HEK293 (cell line): ENCODE measurements at regions not wholly inside any gene's neighbourhood (a gene's known extent, or its start where the extent isn't known, plus 50 kb on each side); places are given as distances from the start of the nearest gene placed in this dataset.

Experiments
- CTCF ChIA-PET: fragments of 350-600 bp; formaldehyde crosslinking; extraction: SDS; loops from one replicate; lab custom pipeline; 2021; ENCODE audit warnings: antibody characterized with exemption; lab: Yijun Ruan, JAX
- POLR2A ChIA-PET: fragments of 300-600 bp; formaldehyde crosslinking; extraction: SDS; loops from one replicate; lab custom pipeline; 2020; ENCODE audit warnings: antibody characterized with exemption, inconsistent platforms; lab: Yijun Ruan, JAX
- H3K27ac ChIP-seq: fragments of 200-500 bp; sonication (Bioruptor generic); 2 replicates; pipeline ENCODE4 v1.5.1; 2014; ENCODE audit warnings: low read depth, low read length, control low read depth, inconsistent platforms; ENCODE audit errors: extremely low read depth
- H3K36me3 ChIP-seq, 2 experiments: fragments of 200-500 bp in 1 of 2; sonication (Bioruptor generic) in 1 of 2; 1 replicate in 1 of 2; 2 replicates in 1 of 2; pipeline ENCODE4 v1.5.1; 2014 to 2017; ENCODE audit warnings: inconsistent platforms in 2 of 2, low read length in 2 of 2; ENCODE audit not compliant: control insufficient read depth in 2 of 2, insufficient read depth in 1 of 2
- H3K4me1 ChIP-seq: fragments of 200-500 bp; sonication (Bioruptor generic); 2 replicates; pipeline ENCODE4 v1.5.1; 2014; ENCODE audit warnings: mild to moderate bottlenecking, low read length, inconsistent platforms; ENCODE audit not compliant: control insufficient read depth, insufficient read depth
- H3K4me3 ChIP-seq: 2 replicates; pipeline ENCODE4 v1.5.1; 2011; ENCODE audit warnings: low read depth, mild to moderate bottlenecking, control low read depth, low read length, moderate library complexity
- H3K9me3 ChIP-seq: fragments of 200-500 bp; sonication (Bioruptor generic); 2 replicates; pipeline ENCODE4 v1.5.1; 2014; ENCODE audit warnings: low read depth, low read length, inconsistent platforms; ENCODE audit not compliant: control insufficient read depth, insufficient read depth
- GLI4 ChIP-seq: fragments of 450-650 bp; formaldehyde crosslinking; IDR thresholded peaks from 2 replicates; pipeline ENCODE4 v1.5.1; 2016; ENCODE audit warnings: missing biosample characterization, missing genetic modification characterization
- KLF1 ChIP-seq: fragments of 450-650 bp; formaldehyde crosslinking; IDR thresholded peaks from 2 replicates; pipeline ENCODE4 v1.5.1; 2016; ENCODE audit warnings: missing biosample characterization, missing genetic modification characterization
- PRDM2 ChIP-seq: fragments of 450-650 bp; formaldehyde crosslinking; IDR thresholded peaks from 2 replicates; pipeline ENCODE4 v1.5.1; 2016; ENCODE audit warnings: missing biosample characterization, missing genetic modification characterization, borderline replicate concordance
- PRDM4 ChIP-seq: fragments of 450-650 bp; formaldehyde crosslinking; IDR thresholded peaks from 2 replicates; pipeline ENCODE4 v1.5.1; 2017; ENCODE audit warnings: missing biosample characterization, missing genetic modification characterization
- SETDB1 ChIP-seq: IDR thresholded peaks from one replicate; pipeline ENCODE4 v1.6.1; 2017; ENCODE audit warnings: mild to moderate bottlenecking, low read length, moderate library complexity, mixed read lengths; ENCODE audit not compliant: insufficient read length
- SP2 ChIP-seq: fragments of 450-650 bp; formaldehyde crosslinking; IDR thresholded peaks from 2 replicates; pipeline ENCODE4 v1.5.1; 2016; ENCODE audit warnings: missing biosample characterization, missing genetic modification characterization
- TRIM28 ChIP-seq: IDR thresholded peaks from 2 replicates; pipeline ENCODE4 v1.6.1; 2011; ENCODE audit warnings: low read length, control low read depth, borderline replicate concordance
- ZBTB20 ChIP-seq: fragments of 450-650 bp; formaldehyde crosslinking; IDR thresholded peaks from 2 replicates; pipeline ENCODE4 v1.5.1; 2016; ENCODE audit warnings: missing biosample characterization, missing genetic modification characterization
- ZNF211 ChIP-seq: fragments of 450-650 bp; formaldehyde crosslinking; IDR thresholded peaks from 2 replicates; pipeline ENCODE4 v1.5.1; 2016; ENCODE audit warnings: low read depth, missing biosample characterization, missing genetic modification characterization
- ZNF335 ChIP-seq: fragments of 450-650 bp; formaldehyde crosslinking; conservative IDR thresholded peaks from 2 replicates; pipeline ENCODE4 v1.5.1; 2016; ENCODE audit warnings: missing biosample characterization, missing genetic modification characterization
- ZNF449 ChIP-seq: fragments of 450-650 bp; formaldehyde crosslinking; IDR thresholded peaks from 2 replicates; pipeline ENCODE4 v1.5.1; 2017; ENCODE audit warnings: missing biosample characterization, mild to moderate bottlenecking, missing genetic modification characterization, moderate library complexity
- ZNF488 ChIP-seq: fragments of 450-650 bp; formaldehyde crosslinking; IDR thresholded peaks from 2 replicates; pipeline ENCODE4 v1.5.1; 2016; ENCODE audit warnings: missing biosample characterization, missing genetic modification characterization
- ZNF521 ChIP-seq: fragments of 450-650 bp; formaldehyde crosslinking; IDR thresholded peaks from 2 replicates; pipeline ENCODE4 v1.5.1; 2017; ENCODE audit warnings: missing biosample characterization, mild to moderate bottlenecking, missing genetic modification characterization
- ZNF529 ChIP-seq: fragments of 450-650 bp; formaldehyde crosslinking; IDR thresholded peaks from 2 replicates; pipeline ENCODE4 v1.5.1; 2017; ENCODE audit warnings: missing genetic modification characterization, missing biosample characterization; ENCODE audit not compliant: insufficient replicate concordance
- ZNF610 ChIP-seq: fragments of 450-650 bp; formaldehyde crosslinking; IDR thresholded peaks from 2 replicates; pipeline ENCODE4 v1.5.1; 2016; ENCODE audit warnings: missing biosample characterization, missing genetic modification characterization, borderline replicate concordance
- ZNF768 ChIP-seq: fragments of 450-650 bp; formaldehyde crosslinking; IDR thresholded peaks from 2 replicates; pipeline ENCODE4 v1.5.1; 2018; ENCODE audit warnings: missing biosample characterization, mild to moderate bottlenecking, missing genetic modification characterization
- ZSCAN18 ChIP-seq: fragments of 450-650 bp; formaldehyde crosslinking; IDR thresholded peaks from 2 replicates; pipeline ENCODE4 v1.5.1; 2016; ENCODE audit warnings: missing biosample characterization, missing genetic modification characterization

- Histone ChIP-seq H3K4me3 (no peak overlapping the region), H3K4me1 (no peaks in the 10 kb centered on the region), H3K27ac (no peak overlapping the region), H3K9me3 (no peaks in the 10 kb centered on the region), H3K36me3 (no peaks in the 10 kb centered on the region)
- ChIA-PET POLR2A (no interaction called here), CTCF (interaction anchor here (1.3 kb wide), 1 partner anchor 22 kb away, joined by 5 read pairs; no protein-coding TSS in a partner anchor)
- TF ChIP-seq SETDB1 (no peak), ZBTB20 (no peak), ZSCAN18 (tag by site-specific recombination) (no peak), ZNF521 (tag by site-specific recombination) (no peak), ZNF449 (no peak), PRDM4 (tag by site-specific recombination) (no peak), KLF1 (no peak), ZNF335 (tag by site-specific recombination) (no peak)
Observed at GRCh38 chr9:91067306-91067860, 265.8 kb downstream of the SYK start.

GRCh38 chr9:91071184-91071990 lies 269.8 kb downstream of the SYK start:
- Histone ChIP-seq H3K9me3 (no peaks in the 10 kb centered on the region), H3K4me1 (no peaks in the 10 kb centered on the region), H3K27ac (no peak overlapping the region), H3K4me3 (no peak overlapping the region), H3K36me3 (no peaks in the 10 kb centered on the region)
- CTCF ChIA-PET = interaction anchor here (0.6 to 1.2 kb wide), 4 partner anchors 10 to 656 kb away, joined by 3 to 4 read pairs (median 3); no protein-coding TSS in a partner anchor
- POLR2A ChIA-PET = interaction anchor here (0.6 to 0.7 kb wide), 4 partner anchors 11 to 22 kb away, joined by 3 to 9 read pairs (median 3); no protein-coding TSS in a partner anchor
- no peak for TF ChIP-seq ZNF211 (tag by site-specific recombination)
- no peak for TF ChIP-seq PRDM2
- TF ChIP-seq SP2 (tag by site-specific recombination) = no peak
- no peak for TF ChIP-seq TRIM28
- no peak for TF ChIP-seq ZNF488 (tag by site-specific recombination)
- TF ChIP-seq ZNF768 (tag by site-specific recombination) = no peak
- TF ChIP-seq ZNF529 (tag by site-specific recombination) = no peak
- no peak for TF ChIP-seq GLI4 (tag by site-specific recombination)
- TF ChIP-seq ZNF610 = no peak
